CD14-positive monocyte (primary cell): ENCODE measurements at regions not wholly inside any gene's neighbourhood (a gene's known extent, or its start where the extent isn't known, plus 50 kb on each side); places are given as distances from the start of the nearest gene placed in this dataset.

Source experiments
- DNase-seq, 3 donors: peaks; one replicate each; pipeline ENCODE4 v3.0.0-alpha.2; 2011 to 2022
- H2AFZ ChIP-seq: 2 replicates; pipeline ENCODE4 v1.6.0; 2012; ENCODE audit warnings: mild to moderate bottlenecking, low read depth, low read length, inconsistent platforms; ENCODE audit not compliant: insufficient read depth, poor library complexity, severe bottlenecking
- H3K27ac ChIP-seq, 2 donors: 1 replicate in 1 of 2; 2 replicates in 1 of 2; pipeline ENCODE4 v1.5.1; 2012 to 2013; ENCODE audit warnings: low read length in 2 of 2, control low read depth in 1 of 2, inconsistent platforms in 1 of 2, low read depth in 1 of 2, mild to moderate bottlenecking in 1 of 2
- H3K27me3 ChIP-seq, 2 donors: one replicate each; pipeline versions ENCODE4 v1.6.0 to v1.6.1; 2011 to 2013; ENCODE audit warnings: low read length in 2 of 2; ENCODE audit not compliant: control insufficient read depth in 2 of 2, insufficient read depth in 2 of 2
- H3K36me3 ChIP-seq, 2 donors: replicated peaks in 1 of 2; 1 replicate in 1 of 2; 2 replicates in 1 of 2; pipeline versions ENCODE4 v1.5.1 to v1.6.1; 2012 to 2013; ENCODE audit warnings: low read length in 2 of 2, control low read depth in 1 of 2, inconsistent platforms in 1 of 2, mild to moderate bottlenecking in 1 of 2; ENCODE audit not compliant: insufficient read depth in 2 of 2, control insufficient read depth in 1 of 2
- H3K4me1 ChIP-seq, 2 donors: 1 replicate in 1 of 2; 2 replicates in 1 of 2; pipeline versions ENCODE4 v1.5.1 to v1.6.1; 2012 to 2013; ENCODE audit warnings: low read length in 2 of 2, control low read depth in 1 of 2, inconsistent platforms in 1 of 2, mild to moderate bottlenecking in 1 of 2, moderate library complexity in 1 of 2; ENCODE audit not compliant: insufficient read depth in 2 of 2, control insufficient read depth in 1 of 2
- H3K4me2 ChIP-seq: replicated peaks from 2 replicates; pipeline ENCODE3; 2012; ENCODE audit warnings: low read length, moderate library complexity, mild to moderate bottlenecking; ENCODE audit not compliant: poor library complexity, severe bottlenecking; ENCODE audit errors: extremely low read depth
- H3K4me3 ChIP-seq, 3 experiments: fragments of 200-600 bp in 1 of 3; sonication (generic) in 1 of 3; replicated peaks in 1 of 3; 1 replicate in 2 of 3; 2 replicates in 1 of 3; pipeline ENCODE4 v1.5.1; 2011 to 2013; ENCODE audit warnings: low read length in 3 of 3, mild to moderate bottlenecking in 3 of 3, control low read depth in 2 of 3, low read depth in 2 of 3, inconsistent platforms in 1 of 3, moderate library complexity in 1 of 3
- H3K79me2 ChIP-seq: 2 replicates; pipeline ENCODE4 v1.6.0; 2012; ENCODE audit warnings: mild to moderate bottlenecking, control low read depth, inconsistent platforms, low read length, moderate library complexity; ENCODE audit not compliant: insufficient read depth
- H3K9ac ChIP-seq: 2 replicates; pipeline ENCODE4 v1.6.0; 2017; ENCODE audit warnings: low read length, mild to moderate bottlenecking; ENCODE audit not compliant: insufficient read depth, poor library complexity, severe bottlenecking
- H3K9me3 ChIP-seq, 2 donors: replicated peaks in 1 of 2; 1 replicate in 1 of 2; 2 replicates in 1 of 2; pipeline versions ENCODE4 v1.5.1 to v1.6.1; 2012 to 2013; ENCODE audit warnings: low read length in 2 of 2, control low read depth in 1 of 2; ENCODE audit not compliant: control insufficient read depth in 1 of 2, insufficient read depth in 1 of 2
- H4K20me1 ChIP-seq: 2 replicates; pipeline ENCODE4 v1.6.0; 2012; ENCODE audit warnings: mild to moderate bottlenecking, low read length, control low read depth, moderate library complexity; ENCODE audit not compliant: insufficient read depth
- H3K27ac Mint-ChIP-seq, 7 donors: one replicate each; pipeline ENCODE4 v1.8.0; 2020; ENCODE audit warnings: mild to moderate bottlenecking in 7 of 7, mixed read lengths in 7 of 7, moderate library complexity in 6 of 7, inconsistent platforms in 2 of 7
- H3K27me3 Mint-ChIP-seq, 3 donors: one replicate each; pipeline ENCODE4 v1.8.0; 2021 to 2022; ENCODE audit warnings: low read depth in 3 of 3, mild to moderate bottlenecking in 3 of 3, mixed read lengths in 3 of 3, moderate library complexity in 3 of 3, inconsistent platforms in 1 of 3
- H3K36me3 Mint-ChIP-seq, 2 donors: one replicate each; pipeline ENCODE4 v1.8.0; 2020; ENCODE audit warnings: mixed read lengths in 2 of 2, inconsistent platforms in 1 of 2, mild to moderate bottlenecking in 1 of 2
- H3K4me1 Mint-ChIP-seq: one replicate; pipeline ENCODE4 v1.8.0; 2020; ENCODE audit warnings: mild to moderate bottlenecking, mixed read lengths
- H3K4me3 Mint-ChIP-seq, 2 donors: one replicate each; pipeline ENCODE4 v1.8.0; 2020; ENCODE audit warnings: mild to moderate bottlenecking in 2 of 2, mixed read lengths in 2 of 2, moderate library complexity in 1 of 2
- H3K9me3 Mint-ChIP-seq, 7 donors: one replicate each; pipeline ENCODE4 v1.8.0; 2020 to 2022; ENCODE audit warnings: mixed read lengths in 7 of 7, mild to moderate bottlenecking in 6 of 7, moderate library complexity in 6 of 7, inconsistent platforms in 2 of 7
- CTCF ChIP-seq: fragments of 200-600 bp; IDR thresholded peaks from one replicate; pipeline ENCODE4 v1.8.0; 2022; ENCODE audit warnings: antibody characterized with exemption, mild to moderate bottlenecking
- WGBS: methylation state at CpG from one replicate; pipeline ENCODE4 v1.1.5; 2013; ENCODE audit warnings: missing lambda C conversion rate; ENCODE audit not compliant: insufficient coverage; 5-methylcytosine and 5-hydroxymethylcytosine counted together
- intact Hi-C, 2 donors: fragments of 100-400 bp; cut with micrococcal nuclease; formaldehyde crosslinking; loops; one replicate each; pipeline versions ENCODE4 v1.15.0 to v1.15.1; 2023

- no peaks in the 10 kb centered on the region for H4K20me1 ChIP-seq
- Mint-ChIP-seq H3K36me3 (no peaks in the 10 kb centered on the region), H3K9me3 (peaks cover 0 to 7% (median 2%) of the 10 kb centered on the region in 7 donors), H3K4me3 (no peak overlapping the region), H3K27me3 (peaks cover 0 to 2% (median 1%) of the 10 kb centered on the region in 3 donors), H3K27ac (no peak overlapping the region), H3K4me1 (no peaks in the 10 kb centered on the region)
- H3K9ac ChIP-seq: no peak overlapping the region
- no peaks in the 10 kb centered on the region for H3K36me3 ChIP-seq
- DNase-seq: no peak
- intact Hi-C loops: no loop called here
- H3K4me2 ChIP-seq: no peak overlapping the region
- no peak overlapping the region for H3K27ac ChIP-seq
- TF ChIP-seq CTCF: no peak
- no CpG with 5 or more reads among the region's 1 CpG for WGBS
- H2AFZ ChIP-seq: no peak overlapping the region
- no peaks in the 10 kb centered on the region for H3K9me3 ChIP-seq
- H3K27me3 ChIP-seq: no peaks in the 10 kb centered on the region
- H3K4me3 ChIP-seq: no peak overlapping the region
- no peaks in the 10 kb centered on the region for H3K4me1 ChIP-seq
- H3K79me2 ChIP-seq: no peaks in the 10 kb centered on the region
Observed at GRCh38 chr9:87029905-87030304, 82.6 kb upstream of the GAS1 start.

- TF ChIP-seq CTCF: no peak
Observed at GRCh38 chr9:87034841-87035240, 87.5 kb upstream of the GAS1 start.

More at GRCh38 chr9:87034841-87035240, 87.5 kb upstream of the GAS1 start:
- peaks cover 0 to 3% (median 0%) of the 10 kb centered on the region in 7 donors for H3K9me3 Mint-ChIP-seq
- Histone ChIP-seq H3K79me2 (no peaks in the 10 kb centered on the region), H3K9me3 (no peaks in the 10 kb centered on the region), H3K4me1 (no peaks in the 10 kb centered on the region), H4K20me1 (no peaks in the 10 kb centered on the region), H2AFZ (no peak overlapping the region), H3K4me2 (no peak overlapping the region), H3K27ac (no peak overlapping the region), H3K36me3 (no peaks in the 10 kb centered on the region), H3K4me3 (no peak overlapping the region), H3K27me3 (no peaks in the 10 kb centered on the region), H3K9ac (no peak overlapping the region)
- no peak overlapping the region for H3K27ac Mint-ChIP-seq
- H3K4me3 Mint-ChIP-seq: no peak overlapping the region
- 86% methylated on average over 8 of the region's 8 CpGs for WGBS
- intact Hi-C loops: no loop called here
- H3K4me1 Mint-ChIP-seq: no peaks in the 10 kb centered on the region
- no peaks in the 10 kb centered on the region for H3K36me3 Mint-ChIP-seq
- peaks cover 0 to 3% (median 3%) of the 10 kb centered on the region in 3 donors for H3K27me3 Mint-ChIP-seq
- DNase-seq: no peak
